DMS153 treated with DMSO at 0.1 percent for 48 hours (cell line): ENCODE measurements at regions not wholly inside any gene's neighbourhood (a gene's known extent, or its start where the extent isn't known, plus 50 kb on each side); places are given as distances from the start of the nearest gene placed in this dataset.
"Not testable (repeated sequence)": the region's sequence is repeated elsewhere in the genome, so short reads cannot be mapped to it uniquely, and the experiment has no call there.

Experiments
- DNase-seq: peaks from one replicate; lab custom pipeline; 2025; ENCODE audit not compliant: unreplicated experiment; lab: John Stamatoyannopoulos, UW

DNA sequence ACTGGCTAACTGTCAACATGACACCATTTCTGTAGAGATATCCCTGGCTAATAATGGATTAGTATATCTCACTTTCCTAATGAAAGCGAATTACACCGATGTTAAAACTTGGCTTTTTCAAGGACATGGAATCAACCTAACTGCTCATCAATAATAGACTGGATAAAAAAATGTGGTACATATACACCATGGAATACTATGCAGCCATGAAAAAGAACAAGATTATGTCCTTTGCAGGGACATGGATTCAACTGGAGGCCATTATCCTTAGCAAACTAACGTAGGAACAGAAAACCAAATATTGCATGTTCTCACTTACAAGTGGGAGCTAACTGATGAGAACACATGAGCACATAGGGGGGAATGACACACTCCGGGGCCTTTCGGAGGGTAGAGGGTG is 62.6 kb downstream of the ZIC1 start:
- no peak for DNase-seq

DNA sequence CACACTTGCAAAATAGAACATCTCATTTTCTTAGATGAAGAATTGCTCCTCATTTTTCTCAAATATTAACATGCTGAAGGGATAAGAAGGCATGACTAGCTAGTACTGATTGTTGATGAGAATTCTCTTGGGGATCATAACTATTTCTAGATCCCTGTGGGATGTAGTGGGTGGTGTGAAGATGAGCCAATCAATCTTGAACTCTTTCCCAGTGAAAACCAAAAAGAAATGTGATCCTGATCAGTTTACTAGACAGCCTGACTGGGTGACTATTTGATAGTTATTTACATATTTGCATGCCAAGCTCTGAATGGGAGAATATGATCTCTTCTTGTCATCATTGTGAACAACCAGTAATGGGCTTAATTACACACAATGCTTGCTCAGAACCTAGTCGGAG is 63.7 kb downstream of the ZIC1 start:
- no peak for DNase-seq

- DNase-seq = no peak
Observed at GRCh38 chr3:147483145-147483544, 74.0 kb downstream of the ZIC1 start.

DNA sequence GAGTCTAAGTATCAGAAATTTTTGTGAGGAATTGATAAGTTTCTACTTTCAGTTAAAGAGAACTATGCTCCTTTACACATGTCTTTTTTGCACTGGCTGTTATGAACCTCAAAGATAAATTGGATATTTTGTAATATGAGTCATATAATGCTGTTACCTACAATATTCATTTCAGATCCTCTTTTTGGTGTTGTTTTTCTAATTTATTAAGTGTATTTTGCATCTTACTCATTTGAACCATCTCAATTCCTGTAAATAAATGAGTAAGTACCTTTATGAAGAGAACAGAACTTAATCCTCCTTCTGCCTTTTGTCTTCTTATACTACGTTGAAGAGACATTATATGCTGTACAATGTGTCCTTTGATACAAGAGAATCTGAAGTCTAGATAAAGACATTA is 74.4 kb downstream of the ZIC1 start:
- DNase-seq = no peak

DNA sequence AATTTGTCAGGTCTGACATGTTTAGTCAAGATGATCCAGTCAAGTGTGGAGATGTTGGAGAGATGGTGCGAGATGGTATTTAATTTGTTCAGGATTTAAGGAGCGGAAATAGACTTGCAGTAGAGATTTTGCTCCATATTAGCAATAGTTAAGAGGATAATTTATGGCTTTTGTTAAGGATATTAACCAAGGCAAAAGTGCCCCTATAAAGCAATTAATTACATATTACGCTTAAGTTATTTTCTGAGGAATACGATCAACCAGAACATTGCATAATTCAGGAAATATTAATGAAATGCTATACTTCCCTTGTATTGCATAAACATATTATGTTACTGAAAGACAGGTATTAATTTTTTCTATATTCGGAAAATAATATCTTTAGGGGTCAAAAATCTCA is 83.9 kb downstream of the ZIC1 start:
- DNase-seq = no peak

DNA sequence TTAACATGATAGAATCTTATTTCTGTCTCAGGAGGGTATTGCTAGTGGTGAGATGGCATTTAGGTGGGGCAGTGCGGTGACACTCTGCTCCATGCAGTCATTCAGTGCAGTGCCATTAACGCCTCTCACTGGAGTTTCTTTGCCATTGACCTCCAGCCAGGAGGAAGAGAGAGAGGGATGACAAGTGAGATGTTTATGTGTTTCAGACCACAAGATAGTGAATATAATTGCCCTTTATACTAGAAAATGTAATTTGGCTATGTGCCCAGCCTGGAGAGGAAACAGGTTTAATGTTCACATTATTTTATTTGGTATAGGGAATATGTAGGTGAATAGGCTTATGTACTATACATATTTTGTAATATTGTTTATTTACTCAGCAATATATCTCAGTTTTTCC is 84.5 kb downstream of the ZIC1 start:
- no peak for DNase-seq

- DNase-seq = no peak
Observed at GRCh38 chr3:147497286-147497685, 88.1 kb downstream of the ZIC1 start.

- no peak for DNase-seq
Observed at GRCh38 chr3:147507638-147508286, 98.6 kb downstream of the ZIC1 start.

GRCh38 chr3:147509448-147509847 is 100.3 kb downstream of the ZIC1 start:
- no peak for DNase-seq

DNA sequence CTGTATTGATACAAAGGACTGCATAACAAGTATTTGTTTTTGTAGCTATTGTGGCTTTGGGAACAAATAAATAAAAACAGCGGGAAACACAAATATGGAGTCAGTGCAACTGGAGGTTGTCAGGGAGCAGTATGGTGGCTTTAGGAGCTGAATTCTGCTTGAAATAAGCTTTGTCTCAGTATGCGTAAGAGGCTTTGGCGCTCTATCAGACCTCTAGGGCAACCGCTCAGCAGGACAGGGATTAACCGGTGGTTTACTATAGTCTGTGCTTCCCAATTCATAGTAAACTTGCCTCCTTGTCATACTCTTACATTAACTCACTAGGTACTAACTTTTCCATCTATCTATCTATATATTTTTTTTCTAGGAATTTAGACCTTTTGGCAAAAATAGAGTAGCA is 104.6 kb downstream of the ZIC1 start:
- no peak for DNase-seq

GRCh38 chr3:147514366-147515160 is 105.4 kb downstream of the ZIC1 start:
- no peak for DNase-seq

- no peak for DNase-seq
Observed at GRCh38 chr3:147518465-147518864, 109.3 kb downstream of the ZIC1 start.

GRCh38 chr3:147521646-147522045 is 112.5 kb downstream of the ZIC1 start:
- no peak for DNase-seq

GRCh38 chr3:147522780-147523179 is 113.6 kb downstream of the ZIC1 start:
- not testable (repeated sequence) for DNase-seq

DNA sequence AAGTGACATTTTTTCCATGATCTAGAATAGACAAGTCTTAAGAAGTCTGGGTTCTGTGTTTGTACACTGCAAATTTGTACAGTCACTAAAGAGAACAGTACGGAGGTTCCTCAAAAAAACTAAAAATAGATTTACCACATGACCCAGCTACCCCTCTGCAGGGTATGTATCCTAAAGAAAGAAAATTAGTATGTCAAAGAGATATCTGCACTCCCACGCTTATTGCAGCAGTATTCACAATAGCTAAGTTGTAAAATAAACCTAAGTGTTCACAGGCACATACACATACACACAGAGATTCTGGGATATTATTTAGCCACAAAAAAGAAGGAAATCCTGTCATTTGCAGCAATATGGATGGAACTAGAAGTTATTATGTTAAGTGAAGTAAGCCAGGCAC is 120.4 kb downstream of the ZIC1 start:
- DNase-seq = no peak

DNA sequence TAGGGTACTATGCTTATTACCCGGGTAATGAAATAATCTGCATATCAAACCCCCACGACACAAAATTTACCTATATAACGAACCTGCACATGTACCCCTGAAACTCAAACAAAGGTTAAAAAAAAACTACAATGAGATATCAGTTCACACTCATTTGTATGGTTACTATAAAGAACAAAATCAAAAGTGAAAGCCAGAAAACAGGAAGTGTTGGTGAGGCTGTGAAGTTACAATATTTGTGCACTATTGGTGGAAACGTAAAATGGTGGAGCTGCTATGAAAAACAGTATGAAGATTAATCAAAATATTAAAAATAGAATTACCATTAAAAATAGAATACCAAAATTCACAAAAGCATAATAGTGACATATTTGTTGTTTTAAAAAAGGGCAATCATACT is 128.9 kb downstream of the ZIC1 start:
- DNase-seq = no peak

- DNase-seq = no peak
Observed at GRCh38 chr3:147540921-147541320, 131.8 kb downstream of the ZIC1 start.

GRCh38 chr3:147544290-147544689 is 135.1 kb downstream of the ZIC1 start:
- DNase-seq = no peak

- DNase-seq = no peak
Observed at GRCh38 chr3:147551491-147551890, 142.3 kb downstream of the ZIC1 start.

GRCh38 chr3:147554332-147554731 is 145.2 kb downstream of the ZIC1 start:
- no peak for DNase-seq

- no peak for DNase-seq
Observed at GRCh38 chr3:147572970-147573340, 163.8 kb downstream of the ZIC1 start.

DNA sequence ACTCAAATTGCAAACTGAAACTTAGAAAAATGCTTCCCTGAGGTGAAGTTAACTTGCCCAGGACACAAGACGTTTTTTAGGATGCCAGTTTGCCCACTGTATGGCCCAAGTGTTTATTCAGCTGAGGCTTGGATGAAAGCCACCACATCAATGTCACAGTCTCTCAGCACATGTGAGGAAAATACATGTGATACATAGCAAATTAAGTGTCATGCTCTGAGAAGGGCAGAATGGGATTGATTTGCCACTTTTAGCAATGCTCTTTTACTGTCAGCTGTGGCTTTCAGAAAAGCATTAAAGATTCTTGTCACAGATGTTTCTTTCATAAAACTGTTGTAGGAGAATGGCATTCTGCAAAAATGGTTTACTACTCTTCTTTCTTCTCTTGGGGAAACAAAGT is 165.5 kb downstream of the ZIC1 start:
- DNase-seq = no peak

DNA sequence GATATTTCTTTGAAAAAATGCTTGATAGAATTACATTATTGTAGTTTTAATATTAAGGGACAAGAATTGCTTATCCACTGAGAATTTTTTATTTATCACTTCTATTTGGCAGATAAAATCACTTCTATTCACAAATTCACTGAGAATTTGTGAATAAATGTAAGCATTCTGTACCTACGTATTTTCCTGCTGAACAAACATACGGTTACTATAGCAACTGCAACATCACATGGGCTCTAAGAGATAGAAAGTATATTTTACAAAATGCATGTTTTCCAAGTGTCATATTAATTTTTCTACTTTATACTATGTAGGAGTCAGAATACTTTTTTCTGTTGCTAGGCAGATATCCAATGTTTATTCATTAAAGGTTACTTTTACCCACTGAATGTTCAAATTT is 166.2 kb downstream of the ZIC1 start:
- no peak for DNase-seq
